ENCODE measurements at regions not wholly inside any gene's neighbourhood (a gene's known extent, or its start where the extent isn't known, plus 50 kb on each side); places are given as distances from the start of the nearest gene placed in this dataset.

- peak; percentile 18 for TF ChIP-seq CTCF (IDR thresholded peaks at IDR 0.05; ENCODE audit: low read depth, low read length, missing control alignments)
- in situ Hi-C loops (cut with HindIII; ENCODE audit: low sequenced_read_pairs), result no loop called here
- no peak overlapping the region for H3K4me3 ChIP-seq (ENCODE audit: low read depth, low read length)
- no peak for DNase-seq (ENCODE audit: low read depth)
These were observed 136.4 kb upstream of the ODAD2 start for GRCh38 chr10:28135258-28135657.

DNA sequence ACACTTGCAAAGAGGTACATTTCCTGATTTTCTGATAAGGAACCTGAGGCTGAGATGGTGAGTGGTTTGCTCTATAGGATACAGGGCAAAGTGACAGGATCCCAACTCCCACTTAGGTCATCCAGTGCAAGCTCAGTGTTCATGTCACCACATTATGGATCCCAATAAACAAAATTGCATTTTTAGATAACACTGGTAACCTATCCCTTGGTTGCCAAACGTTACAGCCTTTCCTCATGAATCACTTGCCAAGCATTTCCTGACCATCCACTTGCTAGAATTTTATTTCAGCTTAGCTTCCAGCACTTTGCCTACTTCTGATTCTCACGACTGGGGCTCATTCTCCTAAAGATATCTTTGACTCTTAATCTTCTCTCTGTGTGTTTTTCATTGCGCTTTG lies 131.4 kb upstream of the ODAD2 start:
- no peak for DNase-seq (ENCODE audit: low read depth)
- in situ Hi-C loops (cut with HindIII; ENCODE audit: low sequenced_read_pairs), result no loop called here
- no peak overlapping the region for H3K4me3 ChIP-seq (ENCODE audit: low read depth, low read length)
- TF ChIP-seq CTCF (IDR thresholded peaks at IDR 0.05; ENCODE audit: low read depth, low read length, missing control alignments), result no peak

DNA sequence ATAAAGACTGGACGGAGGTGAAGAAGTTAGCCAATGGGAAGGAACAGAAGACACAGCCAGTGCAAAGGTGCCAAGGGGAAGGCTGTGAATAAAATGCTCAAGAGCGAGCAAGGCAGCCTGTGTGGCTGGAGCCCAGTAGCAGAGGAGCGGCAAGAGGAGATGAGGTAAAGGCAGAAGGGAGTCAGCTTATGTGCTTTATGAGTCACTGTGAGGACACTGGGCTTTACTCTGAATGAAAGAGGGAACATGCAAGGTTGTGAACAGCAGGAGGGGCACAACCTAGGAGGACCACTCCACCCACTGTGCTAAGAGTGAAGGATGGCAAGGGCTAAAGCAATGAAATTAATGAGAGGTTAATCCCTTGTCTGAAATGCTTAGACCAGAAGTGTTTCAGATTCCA lies 129.0 kb upstream of the ODAD2 start:
- no peak for DNase-seq (ENCODE audit: low read depth)
- no peak overlapping the region for H3K4me3 ChIP-seq (ENCODE audit: low read depth, low read length)
- in situ Hi-C loops (cut with HindIII; ENCODE audit: low sequenced_read_pairs), result no loop called here
- TF ChIP-seq CTCF (IDR thresholded peaks at IDR 0.05; ENCODE audit: low read depth, low read length, missing control alignments), result no peak

GRCh38 chr10:28125701-28126100 lies 126.8 kb upstream of the ODAD2 start:
- in situ Hi-C loops (cut with HindIII; ENCODE audit: low sequenced_read_pairs), result no loop called here
- DNase-seq (ENCODE audit: low read depth), result peak; percentile 80
- H3K4me3 ChIP-seq (ENCODE audit: low read depth, low read length), result no peak overlapping the region
- TF ChIP-seq CTCF (IDR thresholded peaks at IDR 0.05; ENCODE audit: low read depth, low read length, missing control alignments), result no peak

GRCh38 chr10:28120795-28121194 lies 121.9 kb upstream of the ODAD2 start:
- no peak for TF ChIP-seq CTCF (IDR thresholded peaks at IDR 0.05; ENCODE audit: low read depth, low read length, missing control alignments)

GRCh38 chr10:28120043-28120749 lies 121.3 kb upstream of the ODAD2 start:
- no peak for DNase-seq (ENCODE audit: low read depth)
- in situ Hi-C loops (cut with HindIII; ENCODE audit: low sequenced_read_pairs), result no loop called here
- TF ChIP-seq CTCF (IDR thresholded peaks at IDR 0.05; ENCODE audit: low read depth, low read length, missing control alignments), result no peak
- no peak overlapping the region for H3K4me3 ChIP-seq (ENCODE audit: low read depth, low read length)

More at GRCh38 chr10:28120795-28121194, 121.9 kb upstream of the ODAD2 start:
- in situ Hi-C loops (cut with HindIII; ENCODE audit: low sequenced_read_pairs), result no loop called here
- H3K4me3 ChIP-seq (ENCODE audit: low read depth, low read length), result no peak overlapping the region
- DNase-seq (ENCODE audit: low read depth), result no peak
